T-helper 1 cell (primary cell): ENCODE measurements at regions not wholly inside any gene's neighbourhood (a gene's known extent, or its start where the extent isn't known, plus 50 kb on each side); places are given as distances from the start of the nearest gene placed in this dataset.

Experiments used
- DNase-seq, 5 donors: peaks; one replicate each; pipeline ENCODE4 v3.0.0-alpha.2; 2012 to 2020

- no peak for DNase-seq
Measured at GRCh38 chr5:167802755-167803431, 488.6 kb upstream of the WWC1 start.

GRCh38 chr5:167804512-167805220 is 486.8 kb upstream of the WWC1 start:
- DNase-seq = no peak

DNA sequence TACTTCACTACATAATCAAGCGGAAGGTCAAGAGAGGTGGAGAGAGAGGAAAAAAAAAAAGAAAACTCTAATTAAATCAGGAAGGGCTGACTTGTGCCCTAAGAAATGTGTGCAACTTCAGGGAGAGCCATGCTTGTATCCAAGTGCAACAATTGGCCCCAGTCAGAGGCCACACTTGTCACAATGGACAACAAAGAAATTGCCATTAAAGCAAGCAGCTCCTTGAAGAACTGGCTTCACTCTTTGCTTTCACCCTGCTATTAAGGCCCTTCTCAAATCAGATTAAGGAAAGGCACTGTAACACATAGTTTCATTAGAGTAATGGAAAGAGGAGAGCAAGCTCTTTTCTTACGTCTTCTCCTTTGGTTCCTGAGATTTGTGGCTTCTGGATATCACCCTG is 480.9 kb upstream of the WWC1 start:
- no peak for DNase-seq

DNA sequence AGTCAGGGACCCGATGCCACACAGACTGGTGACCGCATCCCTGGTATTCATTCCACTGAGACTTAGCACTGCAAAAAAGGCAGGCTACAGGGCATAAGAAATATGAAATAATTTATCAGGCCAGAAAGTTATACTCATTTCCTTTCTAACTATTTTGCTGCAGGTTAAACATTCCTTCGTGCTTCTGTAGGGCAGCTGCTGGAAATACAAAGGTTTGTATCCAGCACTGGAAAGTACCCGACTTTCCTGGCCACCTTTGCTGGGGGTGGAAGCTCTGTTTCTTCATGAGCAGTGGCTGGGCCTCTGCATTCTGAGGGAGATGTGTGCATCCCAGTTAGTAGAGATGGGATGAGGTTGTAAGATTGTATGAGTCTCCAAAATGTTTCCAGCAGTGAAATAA is 478.6 kb upstream of the WWC1 start:
- no peak for DNase-seq

GRCh38 chr5:167813389-167813788 is 478.1 kb upstream of the WWC1 start:
- DNase-seq = no peak

DNA sequence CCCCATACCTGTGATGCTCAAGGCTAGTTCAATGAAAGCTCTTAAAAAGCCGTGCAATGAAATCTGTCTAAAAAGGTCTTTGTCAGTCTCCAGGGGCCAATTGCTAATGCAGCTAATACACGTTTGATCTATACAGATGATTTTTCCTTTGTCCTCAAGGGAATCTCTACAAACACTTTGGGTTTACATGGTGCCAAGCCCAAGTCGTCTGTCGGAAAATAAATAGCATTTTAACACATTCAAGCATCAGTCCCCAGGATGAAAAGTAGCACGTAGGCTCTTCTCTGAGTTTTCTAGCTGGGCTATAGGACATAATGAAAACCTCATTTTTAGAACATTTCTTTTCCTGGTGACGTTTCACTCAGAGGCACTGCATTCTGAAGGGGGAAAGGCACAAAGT is 477.4 kb upstream of the WWC1 start:
- no peak for DNase-seq

- DNase-seq = no peak
Measured at GRCh38 chr5:167814828-167815227, 476.6 kb upstream of the WWC1 start.

- no peak for DNase-seq
Measured at GRCh38 chr5:167816354-167816753, 475.1 kb upstream of the WWC1 start.

- DNase-seq = no peak
Measured at GRCh38 chr5:167816864-167817263, 474.6 kb upstream of the WWC1 start.

- DNase-seq = no peak
Measured at GRCh38 chr5:167819406-167819805, 472.0 kb upstream of the WWC1 start.

- DNase-seq = no peak
Measured at GRCh38 chr5:167820101-167820990, 471.1 kb upstream of the WWC1 start.

DNA sequence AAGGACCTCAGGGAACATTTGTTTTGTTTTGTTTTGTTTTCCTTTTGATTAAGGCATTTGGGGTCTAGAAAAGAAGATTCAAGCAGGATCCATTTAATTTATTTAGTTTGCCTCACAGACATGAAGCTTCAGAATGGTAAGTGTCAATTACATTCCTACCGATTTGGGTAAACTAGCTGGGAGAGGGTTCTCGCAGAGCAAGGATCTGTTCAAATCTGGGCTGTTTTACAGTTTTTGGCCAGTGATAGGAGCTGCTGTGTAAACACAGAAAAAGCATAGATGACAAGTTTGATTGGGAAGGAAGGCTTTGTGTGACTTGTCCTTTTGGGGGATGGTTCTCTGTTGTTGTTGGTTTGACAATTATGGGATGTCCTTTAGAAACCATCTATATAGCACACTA is 470.3 kb upstream of the WWC1 start:
- no peak for DNase-seq

DNA sequence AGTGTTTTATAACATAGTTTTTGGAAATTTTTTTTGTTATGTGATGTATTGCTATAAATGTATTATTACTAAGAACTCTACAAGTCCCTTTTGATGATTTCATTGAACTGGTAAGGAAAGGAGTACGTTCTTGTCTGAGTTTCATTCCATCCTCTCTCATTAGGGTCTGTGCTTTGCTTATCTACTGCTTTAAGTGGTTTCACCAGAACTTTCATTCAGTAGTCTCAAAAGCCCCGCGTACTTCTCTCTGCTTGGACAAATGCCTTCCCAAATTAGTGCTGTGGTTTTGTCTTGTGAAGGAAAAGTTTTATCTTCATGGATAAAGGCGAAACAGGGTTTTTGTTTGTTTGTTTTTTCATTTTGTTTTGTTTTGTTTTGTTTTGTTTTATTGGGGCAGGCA is 469.8 kb upstream of the WWC1 start:
- no peak for DNase-seq

GRCh38 chr5:167822241-167822640 is 469.2 kb upstream of the WWC1 start:
- DNase-seq = no peak

GRCh38 chr5:167823405-167823804 is 468.0 kb upstream of the WWC1 start:
- DNase-seq = no peak

- DNase-seq = no peak
Measured at GRCh38 chr5:167827766-167828165, 463.7 kb upstream of the WWC1 start.

- DNase-seq = no peak
Measured at GRCh38 chr5:167831754-167832504, 459.5 kb upstream of the WWC1 start.

- no peak for DNase-seq
Measured at GRCh38 chr5:167832609-167833008, 458.8 kb upstream of the WWC1 start.

GRCh38 chr5:167833456-167833855 is 458.0 kb upstream of the WWC1 start:
- DNase-seq = no peak

GRCh38 chr5:167835146-167835545 is 456.3 kb upstream of the WWC1 start:
- DNase-seq = no peak

DNA sequence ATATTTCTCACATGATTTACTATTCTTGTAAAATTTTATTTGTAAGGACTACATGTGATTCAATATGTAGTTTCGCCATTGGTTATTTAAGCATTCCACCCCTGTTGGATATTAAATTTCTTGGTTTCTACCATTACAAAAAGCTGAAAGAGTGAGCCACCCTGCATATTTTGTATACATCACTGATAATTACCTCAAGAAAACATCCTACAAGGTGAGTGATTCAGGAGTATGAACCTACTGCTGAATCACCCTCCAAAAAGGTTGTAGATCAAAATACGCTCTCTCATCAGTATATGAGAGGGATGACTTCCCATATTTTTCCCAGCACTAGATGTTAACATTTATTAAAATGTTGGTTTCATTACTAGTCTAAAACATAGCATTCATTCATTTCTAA is 454.3 kb upstream of the WWC1 start:
- no peak for DNase-seq

- DNase-seq = no peak
Measured at GRCh38 chr5:167839065-167839464, 452.4 kb upstream of the WWC1 start.
